SK-N-SH (cell line): ENCODE measurements at regions not wholly inside any gene's neighbourhood (a gene's known extent, or its start where the extent isn't known, plus 50 kb on each side); places are given as distances from the start of the nearest gene placed in this dataset.

Experiments used
- CTCF ChIA-PET: fragments of 300-600, 350-600 bp; formaldehyde crosslinking; extraction: SDS; loops from one replicate; lab custom pipeline; 2021; lab: Yijun Ruan, JAX
- POLR2A ChIA-PET: fragments of 350-600 bp; sonication (Branson Sonifier 250); formaldehyde crosslinking; extraction: SDS; loops from one replicate; lab custom pipeline; 2020; ENCODE audit warnings: antibody characterized with exemption, inconsistent platforms; lab: Yijun Ruan, JAX
- DNase-seq: peaks from one replicate; pipeline ENCODE4 v3.0.0; 2012
- H2AFZ ChIP-seq: fragments of 200-600 bp; sonication (generic); 2 replicates; pipeline ENCODE4 v1.8.1; 2016; ENCODE audit warnings: antibody characterized with exemption, mild to moderate bottlenecking, low read depth
- H3F3A ChIP-seq: fragments of 200-600 bp; sonication (generic); replicated peaks from 2 replicates; pipeline ENCODE3; 2016; ENCODE audit warnings: antibody characterized with exemption, mild to moderate bottlenecking; ENCODE audit not compliant: insufficient read depth
- H3K27ac ChIP-seq, 2 experiments: fragments of 200-500 bp in 1 of 2; fragments of 200-600 bp in 1 of 2; sonication (Bioruptor generic) in 1 of 2; sonication (generic), shearing (Covaris generic) in 1 of 2; 2 replicates each; pipeline versions ENCODE4 v1.5.1 to v1.6.1; 2014 to 2016; ENCODE audit warnings: low read depth in 2 of 2, inconsistent platforms in 1 of 2, low read length in 1 of 2, mild to moderate bottlenecking in 1 of 2, mixed read lengths in 1 of 2
- H3K27me3 ChIP-seq: fragments of 200-600 bp; sonication (generic), shearing (Covaris generic); 2 replicates; pipeline ENCODE4 v1.6.1; 2016; ENCODE audit warnings: mixed run types; ENCODE audit not compliant: insufficient read depth
- H3K36me3 ChIP-seq, 2 experiments: fragments of 200-500 bp in 1 of 2; fragments of 200-600 bp in 1 of 2; sonication (Bioruptor generic) in 1 of 2; sonication (generic) in 1 of 2; replicated peaks in 1 of 2; 2 replicates each; pipeline versions ENCODE3 to v1.5.1; 2014 to 2016; ENCODE audit warnings: low read length in 1 of 2, mild to moderate bottlenecking in 1 of 2; ENCODE audit not compliant: insufficient read depth in 2 of 2, control insufficient read depth in 1 of 2
- H3K4me1 ChIP-seq, 2 experiments: fragments of 200-500 bp in 1 of 2; fragments of 200-600 bp in 1 of 2; sonication (Bioruptor generic) in 1 of 2; sonication (generic), shearing (Covaris generic) in 1 of 2; 2 replicates each; pipeline versions ENCODE4 v1.5.1 to v1.6.1; 2014 to 2016; ENCODE audit warnings: low read depth in 1 of 2, low read length in 1 of 2, mixed run types in 1 of 2; ENCODE audit not compliant: insufficient read depth in 2 of 2, control insufficient read depth in 1 of 2
- H3K4me2 ChIP-seq: fragments of 200-600 bp; sonication (generic), shearing (Covaris generic); 2 replicates; pipeline ENCODE4 v1.6.1; 2017; ENCODE audit warnings: mixed run types
- H3K4me3 ChIP-seq, 2 experiments: fragments of 200-500 bp in 1 of 2; fragments of 200-600 bp in 1 of 2; sonication (Bioruptor generic) in 1 of 2; sonication (generic), shearing (Covaris generic) in 1 of 2; 2 replicates each; pipeline versions ENCODE4 v1.5.1 to v1.8.1; 2014 to 2016; ENCODE audit warnings: low read depth in 2 of 2, inconsistent platforms in 1 of 2, low read length in 1 of 2, mild to moderate bottlenecking in 1 of 2, mixed read lengths in 1 of 2, moderate library complexity in 1 of 2
- H3K79me2 ChIP-seq: fragments of 200-600 bp; sonication (generic); 2 replicates; pipeline ENCODE4 v1.8.1; 2017; ENCODE audit warnings: mild to moderate bottlenecking; ENCODE audit not compliant: insufficient read depth
- H3K9ac ChIP-seq: fragments of 200-600 bp; sonication (generic); 2 replicates; pipeline ENCODE4 v1.6.1; 2017; ENCODE audit warnings: mixed run types
- H3K9me2 ChIP-seq: fragments of 200-600 bp; sonication (generic); 2 replicates; pipeline ENCODE4 v1.6.1; 2017; ENCODE audit warnings: mixed run types
- H3K9me3 ChIP-seq: fragments of 200-600 bp; sonication (generic); 2 replicates; pipeline ENCODE4 v1.6.1; 2017; ENCODE audit warnings: mixed run types, mild to moderate bottlenecking, moderate library complexity
- H4K20me1 ChIP-seq: fragments of 200-600 bp; sonication (generic); 2 replicates; pipeline ENCODE4 v1.6.1; 2017; ENCODE audit warnings: mild to moderate bottlenecking, mixed run types; ENCODE audit not compliant: insufficient read depth
- EP300 ChIP-seq, 2 experiments: IDR thresholded peaks; 2 replicates each; pipeline versions ENCODE4 v1.4.0 to v1.6.1; 2012; ENCODE audit warnings: borderline replicate concordance in 1 of 2, low read depth in 1 of 2, low read length in 1 of 2
- FOSL2 ChIP-seq: IDR thresholded peaks from 2 replicates; pipeline ENCODE4 v1.4.0; 2012; ENCODE audit warnings: low read depth, mild to moderate bottlenecking, moderate library complexity, borderline replicate concordance
- FOXM1 ChIP-seq: IDR thresholded peaks from 2 replicates; pipeline ENCODE4 v1.4.0; 2012; ENCODE audit warnings: low read depth, mild to moderate bottlenecking
- GATA2 ChIP-seq: sonication (generic); formaldehyde crosslinking; IDR thresholded peaks from 2 replicates; pipeline ENCODE4 v1.5.0; 2020; ENCODE audit warnings: mild to moderate bottlenecking, missing genetic modification reagents
- JUND ChIP-seq: IDR thresholded peaks from 2 replicates; pipeline ENCODE4 v1.4.0; 2012
- MAX ChIP-seq: IDR thresholded peaks from 2 replicates; pipeline ENCODE4 v1.4.0; 2012; ENCODE audit warnings: low read depth
- MEF2A ChIP-seq: IDR thresholded peaks from 2 replicates; pipeline ENCODE4 v1.4.0; 2012; ENCODE audit warnings: low read depth, borderline replicate concordance
- NFIC ChIP-seq: IDR thresholded peaks from 2 replicates; pipeline ENCODE4 v1.4.0; 2012; ENCODE audit warnings: borderline replicate concordance
- NRF1 ChIP-seq: IDR thresholded peaks from 2 replicates; pipeline ENCODE4 v1.6.1; 2012; ENCODE audit warnings: low read depth, mild to moderate bottlenecking, low read length
- POLR2AphosphoS5 ChIP-seq: IDR thresholded peaks from 2 replicates; pipeline ENCODE4 v1.6.1; 2012; ENCODE audit warnings: low read depth, low read length
- RCOR1 ChIP-seq: fragments of 150-350 bp; IDR thresholded peaks from 2 replicates; pipeline ENCODE4 v1.6.1; 2017; ENCODE audit warnings: antibody characterized with exemption, low read length
- RFX5 ChIP-seq: IDR thresholded peaks from 2 replicates; pipeline ENCODE4 v1.6.1; 2012; ENCODE audit warnings: mild to moderate bottlenecking, improper control_type of control experiment, low read length
- RXRA ChIP-seq: IDR thresholded peaks from 2 replicates; pipeline ENCODE4 v1.4.0; 2012; ENCODE audit warnings: low read depth, mild to moderate bottlenecking, borderline replicate concordance
- SIN3A ChIP-seq: IDR thresholded peaks from 2 replicates; pipeline ENCODE4 v1.6.1; 2012; ENCODE audit warnings: low read depth, mild to moderate bottlenecking, low read length, moderate library complexity, borderline replicate concordance
- SMC3 ChIP-seq: IDR thresholded peaks from 2 replicates; pipeline ENCODE4 v1.6.1; 2012; ENCODE audit warnings: low read depth, low read length, improper control_type of control experiment
- TAF1 ChIP-seq: IDR thresholded peaks from 2 replicates; pipeline ENCODE4 v1.6.1; 2012; ENCODE audit warnings: low read depth, mild to moderate bottlenecking, low read length, moderate library complexity, borderline replicate concordance
- TCF12 ChIP-seq: IDR thresholded peaks from 2 replicates; pipeline ENCODE4 v1.4.0; 2012
- TEAD4 ChIP-seq: IDR thresholded peaks from 2 replicates; pipeline ENCODE4 v1.4.0; 2012; ENCODE audit warnings: mild to moderate bottlenecking, borderline replicate concordance; ENCODE audit not compliant: insufficient read depth
- USF1 ChIP-seq: IDR thresholded peaks from 2 replicates; pipeline ENCODE4 v1.4.0; 2012; ENCODE audit warnings: low read depth, borderline replicate concordance
- YY1 ChIP-seq: IDR thresholded peaks from 2 replicates; pipeline ENCODE4 v1.4.0; 2012; ENCODE audit warnings: low read depth, mild to moderate bottlenecking
- ZBTB33 ChIP-seq: IDR thresholded peaks from 2 replicates; pipeline ENCODE4 v1.4.0; 2012; ENCODE audit warnings: low read depth, borderline replicate concordance
- WGBS: methylation state at CpG from one replicate; pipeline ENCODE4 v1.1.6; 2017; ENCODE audit warnings: low lambda C conversion rate; 5-methylcytosine and 5-hydroxymethylcytosine counted together
- TF ChIP-seq, protein P1 (sequence below): IDR thresholded peaks from 2 replicates; pipeline ENCODE4; 2012
- TF ChIP-seq, protein P2 (sequence below): IDR thresholded peaks from 2 replicates; pipeline ENCODE4 v1.6.1; 2012; ENCODE audit warnings: mild to moderate bottlenecking, low read depth, low read length, moderate library complexity

GRCh38 chr12:123089631-123090353 lies 61.1 kb downstream of the PITPNM2 start:
- Histone ChIP-seq H3K27me3 (no peaks in the 10 kb centered on the region), H3K4me2 (peak overlapping the region; percentile 38; the same call in 1 of the 2 replicates), H3K79me2 (peaks cover 5% of the 10 kb centered on the region; the same call in 1 of the 2 replicates), H3K27ac (peak overlapping the region in 1 of 2 experiments; percentile 84; a peak in 2 of 4 replicates), H3K9ac (no peak overlapping the region), H2AFZ (no peak overlapping the region), H3K9me3 (no peaks in the 10 kb centered on the region), H3K4me3 (no peak overlapping the region), H3F3A (peaks cover 30% of the 10 kb centered on the region), H4K20me1 (peaks cover 9% of the 10 kb centered on the region), H3K36me3 (no peaks in the 10 kb centered on the region), H3K4me1 (peaks cover 14 to 16% of the 10 kb centered on the region in 2 experiments; a peak in 3 of 4 replicates), H3K9me2 (no peaks in the 10 kb centered on the region)
- ChIA-PET POLR2A (no interaction called here), CTCF (no interaction called here)
- DNase-seq: no peak
- TF ChIP-seq USF1 (0 out of 2 replicates have a peak, but pooled peaks have one; percentile 16), TAF1 (no peak), TCF12 (peak; percentile 85), ZBTB33 (peak; percentile 64; the same call in 1 of the 2 replicates), RXRA (peak; percentile 61; the same call in 1 of the 2 replicates), NFIC (peak; percentile 87), YY1 (peak; percentile 79; the same call in 1 of the 2 replicates), SIN3A (no peak), RCOR1 (no peak), MAX (peak; percentile 15; the same call in 1 of the 2 replicates), GATA2 (no peak), FOXM1 (0 out of 2 replicates have a peak, but pooled peaks have one; percentile 53), TEAD4 (peak; percentile 68), NRF1 (no peak), JUND (peak; percentile 92), FOSL2 (peak; percentile 96), POLR2AphosphoS5 (peak; percentile 60; the same call in 1 of the 2 replicates), MEF2A (no peak), SMC3 (no peak), EP300 (IDR thresholded peaks at IDR 0.05; ENCODE audit: borderline replicate concordance in 1 of 2, low read depth in 1 of 2, low read length in 1 of 2) (peak in 1 of 2 experiments; percentile 72; a peak in 1 of 4 replicates), RFX5 (no peak)
- TF ChIP-seq, protein P1, sequence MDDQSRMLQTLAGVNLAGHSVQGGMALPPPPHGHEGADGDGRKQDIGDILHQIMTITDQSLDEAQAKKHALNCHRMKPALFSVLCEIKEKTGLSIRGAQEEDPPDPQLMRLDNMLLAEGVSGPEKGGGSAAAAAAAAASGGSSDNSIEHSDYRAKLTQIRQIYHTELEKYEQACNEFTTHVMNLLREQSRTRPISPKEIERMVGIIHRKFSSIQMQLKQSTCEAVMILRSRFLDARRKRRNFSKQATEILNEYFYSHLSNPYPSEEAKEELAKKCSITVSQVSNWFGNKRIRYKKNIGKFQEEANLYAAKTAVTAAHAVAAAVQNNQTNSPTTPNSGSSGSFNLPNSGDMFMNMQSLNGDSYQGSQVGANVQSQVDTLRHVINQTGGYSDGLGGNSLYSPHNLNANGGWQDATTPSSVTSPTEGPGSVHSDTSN: peak; percentile 76
- TF ChIP-seq, protein P2, sequence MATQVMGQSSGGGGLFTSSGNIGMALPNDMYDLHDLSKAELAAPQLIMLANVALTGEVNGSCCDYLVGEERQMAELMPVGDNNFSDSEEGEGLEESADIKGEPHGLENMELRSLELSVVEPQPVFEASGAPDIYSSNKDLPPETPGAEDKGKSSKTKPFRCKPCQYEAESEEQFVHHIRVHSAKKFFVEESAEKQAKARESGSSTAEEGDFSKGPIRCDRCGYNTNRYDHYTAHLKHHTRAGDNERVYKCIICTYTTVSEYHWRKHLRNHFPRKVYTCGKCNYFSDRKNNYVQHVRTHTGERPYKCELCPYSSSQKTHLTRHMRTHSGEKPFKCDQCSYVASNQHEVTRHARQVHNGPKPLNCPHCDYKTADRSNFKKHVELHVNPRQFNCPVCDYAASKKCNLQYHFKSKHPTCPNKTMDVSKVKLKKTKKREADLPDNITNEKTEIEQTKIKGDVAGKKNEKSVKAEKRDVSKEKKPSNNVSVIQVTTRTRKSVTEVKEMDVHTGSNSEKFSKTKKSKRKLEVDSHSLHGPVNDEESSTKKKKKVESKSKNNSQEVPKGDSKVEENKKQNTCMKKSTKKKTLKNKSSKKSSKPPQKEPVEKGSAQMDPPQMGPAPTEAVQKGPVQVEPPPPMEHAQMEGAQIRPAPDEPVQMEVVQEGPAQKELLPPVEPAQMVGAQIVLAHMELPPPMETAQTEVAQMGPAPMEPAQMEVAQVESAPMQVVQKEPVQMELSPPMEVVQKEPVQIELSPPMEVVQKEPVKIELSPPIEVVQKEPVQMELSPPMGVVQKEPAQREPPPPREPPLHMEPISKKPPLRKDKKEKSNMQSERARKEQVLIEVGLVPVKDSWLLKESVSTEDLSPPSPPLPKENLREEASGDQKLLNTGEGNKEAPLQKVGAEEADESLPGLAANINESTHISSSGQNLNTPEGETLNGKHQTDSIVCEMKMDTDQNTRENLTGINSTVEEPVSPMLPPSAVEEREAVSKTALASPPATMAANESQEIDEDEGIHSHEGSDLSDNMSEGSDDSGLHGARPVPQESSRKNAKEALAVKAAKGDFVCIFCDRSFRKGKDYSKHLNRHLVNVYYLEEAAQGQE: no peak
- 12% methylated on average over 2 of the region's 2 CpGs for WGBS
